CD4-positive, alpha-beta T cell (primary cell): ENCODE measurements at regions not wholly inside any gene's neighbourhood (a gene's known extent, or its start where the extent isn't known, plus 50 kb on each side); places are given as distances from the start of the nearest gene placed in this dataset.

Experiments
- ATAC-seq: fragments of 200-7000 bp; cut with Tn5 transposase; one replicate; pipeline ENCODE4 v1.10.0; 2022; ENCODE audit warnings: mild to moderate bottlenecking; ENCODE audit not compliant: poor library complexity
- CTCF ChIA-PET: fragments of 350-600 bp; sonication (Branson Sonifier 250); formaldehyde crosslinking; loops from one replicate; lab custom pipeline; 2021; ENCODE audit warnings: antibody characterized with exemption, inconsistent platforms; lab: Charles Lee
- POLR2A ChIA-PET: fragments of 350-600 bp; sonication (Branson Sonifier 250); formaldehyde crosslinking; loops from one replicate; lab custom pipeline; 2021; ENCODE audit warnings: antibody characterized with exemption, inconsistent platforms; lab: Charles Lee
- DNase-seq, 14 experiments: peaks; one replicate each; pipeline ENCODE4 v3.0.0-alpha.2; 2013 to 2020; ENCODE audit warnings: mixed read lengths in 2 of 14
- H3K27ac ChIP-seq, 2 donors: one replicate each; pipeline versions ENCODE4 v1.5.1 to v1.7.0; 2013; ENCODE audit warnings: low read length in 2 of 2, low read depth in 1 of 2, mild to moderate bottlenecking in 1 of 2
- H3K27me3 ChIP-seq, 2 experiments: 1 replicate in 1 of 2; 2 replicates in 1 of 2; pipeline versions ENCODE4 v1.6.1 to v1.7.0; 2013; ENCODE audit warnings: low read length in 2 of 2, control low read depth in 1 of 2, mild to moderate bottlenecking in 1 of 2, moderate library complexity in 1 of 2; ENCODE audit not compliant: insufficient read depth in 2 of 2, control insufficient read depth in 1 of 2
- H3K36me3 ChIP-seq: one replicate; pipeline ENCODE4 v1.6.1; 2013; ENCODE audit warnings: low read length, control low read depth; ENCODE audit not compliant: insufficient read depth
- H3K4me1 ChIP-seq: one replicate; pipeline ENCODE4 v1.6.1; 2013; ENCODE audit warnings: low read length, control low read depth; ENCODE audit not compliant: insufficient read depth
- H3K4me3 ChIP-seq: one replicate; pipeline ENCODE4 v1.5.1; 2013; ENCODE audit warnings: mild to moderate bottlenecking, low read length, moderate library complexity
- H3K9me3 ChIP-seq, 2 experiments: 1 replicate in 1 of 2; 2 replicates in 1 of 2; pipeline versions ENCODE4 v1.6.1 to v1.7.0; 2013; ENCODE audit warnings: low read length in 2 of 2, mild to moderate bottlenecking in 2 of 2, control low read depth in 1 of 2, moderate library complexity in 1 of 2; ENCODE audit not compliant: control insufficient read depth in 1 of 2, insufficient read depth in 1 of 2
- H3K27ac Mint-ChIP-seq: one replicate; pipeline ENCODE4 v1.8.0; 2020; ENCODE audit warnings: mixed read lengths
- H3K27me3 Mint-ChIP-seq: one replicate; pipeline ENCODE4 v1.8.0; 2021; ENCODE audit warnings: mixed read lengths
- H3K36me3 Mint-ChIP-seq: one replicate; pipeline ENCODE4 v1.8.0; 2021; ENCODE audit warnings: low read depth, mixed read lengths
- H3K4me1 Mint-ChIP-seq: one replicate; pipeline ENCODE4 v1.8.0; 2021; ENCODE audit warnings: low read depth, mixed read lengths
- H3K4me3 Mint-ChIP-seq: one replicate; pipeline ENCODE4 v1.8.0; 2020; ENCODE audit warnings: mild to moderate bottlenecking, mixed read lengths
- H3K9me3 Mint-ChIP-seq: one replicate; pipeline ENCODE4 v1.8.0; 2020; ENCODE audit warnings: mixed read lengths
- CTCF ChIP-seq: fragments of 200-600 bp; IDR thresholded peaks from one replicate; pipeline ENCODE4 v1.8.0; 2022; ENCODE audit warnings: antibody characterized with exemption, mild to moderate bottlenecking
- intact Hi-C, 2 experiments: fragments of 100-400 bp; cut with DNase I in 1 of 2; cut with micrococcal nuclease in 1 of 2; formaldehyde crosslinking; loops; one replicate each; pipeline versions ENCODE4 v1.15.1 to v1.9.0; 2023 to 2025; cut with DNase I, micrococcal nuclease

GRCh38 chr6:113558966-113559365 is 298.2 kb upstream of the MARCKS start:
- Mint-ChIP-seq H3K27me3 (no peaks in the 10 kb centered on the region), H3K4me3 (no peak overlapping the region), H3K36me3 (no peaks in the 10 kb centered on the region), H3K9me3 (no peaks in the 10 kb centered on the region), H3K4me1 (no peaks in the 10 kb centered on the region), H3K27ac (no peak overlapping the region)
- Histone ChIP-seq H3K36me3 (no peaks in the 10 kb centered on the region), H3K27me3 (no peaks in the 10 kb centered on the region), H3K9me3 (no peaks in the 10 kb centered on the region), H3K4me3 (no peak overlapping the region), H3K4me1 (no peaks in the 10 kb centered on the region), H3K27ac (no peak overlapping the region)
- ChIA-PET CTCF (no interaction called here), POLR2A (no interaction called here)
- ATAC-seq, result no peak
- no peak for DNase-seq
- intact Hi-C loops, result no loop called here
- TF ChIP-seq CTCF, result no peak

- DNase-seq (no peak), ATAC-seq (no peak)
- no peaks in the 10 kb centered on the region for H3K27me3 Mint-ChIP-seq
- no peaks in the 10 kb centered on the region for H3K4me1 Mint-ChIP-seq
- Histone ChIP-seq H3K4me1 (no peaks in the 10 kb centered on the region), H3K36me3 (no peaks in the 10 kb centered on the region), H3K9me3 (peaks cover 0 to 5% of the 10 kb centered on the region in 2 experiments), H3K4me3 (no peak overlapping the region), H3K27ac (no peak overlapping the region), H3K27me3 (no peaks in the 10 kb centered on the region)
- no peaks in the 10 kb centered on the region for H3K36me3 Mint-ChIP-seq
- intact Hi-C loops, result no loop called here
- ChIA-PET POLR2A (no interaction called here), CTCF (no interaction called here)
- no peaks in the 10 kb centered on the region for H3K9me3 Mint-ChIP-seq
- H3K4me3 Mint-ChIP-seq, result no peak overlapping the region
- TF ChIP-seq CTCF, result no peak
- no peak overlapping the region for H3K27ac Mint-ChIP-seq
These were observed 296.8 kb upstream of the MARCKS start for GRCh38 chr6:113560376-113560775.

GRCh38 chr6:113560908-113561307 is 296.2 kb upstream of the MARCKS start:
- Histone ChIP-seq H3K4me3 (no peak overlapping the region), H3K36me3 (no peaks in the 10 kb centered on the region), H3K27me3 (no peaks in the 10 kb centered on the region), H3K27ac (no peak overlapping the region), H3K9me3 (peaks cover 0 to 5% of the 10 kb centered on the region in 2 experiments), H3K4me1 (no peaks in the 10 kb centered on the region)
- H3K4me1 Mint-ChIP-seq, result no peaks in the 10 kb centered on the region
- POLR2A ChIA-PET, result no interaction called here
- intact Hi-C loops, result no loop called here
- no peak overlapping the region for H3K4me3 Mint-ChIP-seq
- no peaks in the 10 kb centered on the region for H3K9me3 Mint-ChIP-seq
- no peak for DNase-seq
- TF ChIP-seq CTCF, result no peak
- no peak for ATAC-seq
- CTCF ChIA-PET, result no interaction called here
- no peaks in the 10 kb centered on the region for H3K27me3 Mint-ChIP-seq
- H3K36me3 Mint-ChIP-seq, result no peaks in the 10 kb centered on the region
- no peak overlapping the region for H3K27ac Mint-ChIP-seq
